Coronary artery (tissue), 2 donors: ENCODE measurements at regions not wholly inside any gene's neighbourhood (a gene's known extent, or its start where the extent isn't known, plus 50 kb on each side); places are given as distances from the start of the nearest gene placed in this dataset.

Source experiments
- DNase-seq: peaks from one replicate; pipeline ENCODE4 v3.0.0-alpha.2; 2017; ENCODE audit warnings: low spot score
- H3K27ac ChIP-seq, 2 donors: fragments of 200-600 bp; sonication (generic); one replicate each; pipeline ENCODE4 v1.5.1; 2016 to 2019
- H3K4me3 ChIP-seq: fragments of 200-600 bp; sonication (generic); 2 replicates; pipeline ENCODE4 v1.5.1; 2016; ENCODE audit warnings: mild to moderate bottlenecking, moderate library complexity
- TF ChIP-seq, protein P1 (sequence below): fragments of 200-600 bp; sonication (generic); IDR thresholded peaks from one replicate; pipeline ENCODE4 v1.5.1; 2019; ENCODE audit warnings: antibody characterized with exemption

DNA sequence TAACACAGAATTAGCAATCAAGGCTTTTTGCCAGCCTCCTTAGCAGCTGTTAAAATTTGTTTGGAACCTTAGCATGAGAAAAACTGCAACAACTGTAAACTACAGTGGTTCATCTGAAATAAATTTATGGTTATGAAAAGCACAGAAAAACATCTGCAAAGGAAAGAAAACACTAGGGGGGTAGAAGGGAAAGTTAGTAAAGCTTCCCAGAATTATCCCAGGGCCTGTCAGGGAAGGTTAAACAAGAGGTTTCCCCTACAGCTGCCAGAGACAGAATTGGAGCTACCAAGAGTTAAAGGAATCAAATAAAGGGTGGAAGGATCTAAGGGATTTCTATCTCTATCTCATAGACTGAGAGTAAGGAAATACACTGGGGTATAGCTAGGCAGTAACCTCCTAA lies 234.7 kb upstream of the DIAPH2 start:
- no peak overlapping the region for H3K4me3 ChIP-seq
- TF ChIP-seq, protein P1, sequence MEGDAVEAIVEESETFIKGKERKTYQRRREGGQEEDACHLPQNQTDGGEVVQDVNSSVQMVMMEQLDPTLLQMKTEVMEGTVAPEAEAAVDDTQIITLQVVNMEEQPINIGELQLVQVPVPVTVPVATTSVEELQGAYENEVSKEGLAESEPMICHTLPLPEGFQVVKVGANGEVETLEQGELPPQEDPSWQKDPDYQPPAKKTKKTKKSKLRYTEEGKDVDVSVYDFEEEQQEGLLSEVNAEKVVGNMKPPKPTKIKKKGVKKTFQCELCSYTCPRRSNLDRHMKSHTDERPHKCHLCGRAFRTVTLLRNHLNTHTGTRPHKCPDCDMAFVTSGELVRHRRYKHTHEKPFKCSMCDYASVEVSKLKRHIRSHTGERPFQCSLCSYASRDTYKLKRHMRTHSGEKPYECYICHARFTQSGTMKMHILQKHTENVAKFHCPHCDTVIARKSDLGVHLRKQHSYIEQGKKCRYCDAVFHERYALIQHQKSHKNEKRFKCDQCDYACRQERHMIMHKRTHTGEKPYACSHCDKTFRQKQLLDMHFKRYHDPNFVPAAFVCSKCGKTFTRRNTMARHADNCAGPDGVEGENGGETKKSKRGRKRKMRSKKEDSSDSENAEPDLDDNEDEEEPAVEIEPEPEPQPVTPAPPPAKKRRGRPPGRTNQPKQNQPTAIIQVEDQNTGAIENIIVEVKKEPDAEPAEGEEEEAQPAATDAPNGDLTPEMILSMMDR: no peak
- no peak overlapping the region for H3K27ac ChIP-seq
- DNase-seq: no peak

DNA sequence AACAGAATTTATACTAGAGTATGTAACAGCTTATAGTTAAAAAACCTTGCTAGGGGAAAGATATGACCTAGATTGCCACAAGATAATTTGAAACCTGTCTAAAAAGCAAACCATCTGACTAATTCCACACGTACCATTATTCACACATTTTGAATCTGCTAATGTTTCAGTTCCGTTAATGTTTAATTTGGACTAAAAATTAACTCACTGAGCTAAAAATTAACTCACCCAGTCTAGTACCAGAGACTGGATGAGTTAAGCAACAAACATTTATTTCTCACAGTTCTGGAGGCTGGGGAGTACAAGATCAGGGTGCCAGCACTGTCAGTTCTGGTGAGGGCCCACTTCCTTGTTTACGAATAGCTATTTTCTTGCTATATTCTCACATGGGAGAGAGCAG lies 231.5 kb upstream of the DIAPH2 start:
- DNase-seq: no peak
- Histone ChIP-seq H3K4me3 (no peak overlapping the region), H3K27ac (no peak overlapping the region)
- TF ChIP-seq, protein P1: no peak

DNA sequence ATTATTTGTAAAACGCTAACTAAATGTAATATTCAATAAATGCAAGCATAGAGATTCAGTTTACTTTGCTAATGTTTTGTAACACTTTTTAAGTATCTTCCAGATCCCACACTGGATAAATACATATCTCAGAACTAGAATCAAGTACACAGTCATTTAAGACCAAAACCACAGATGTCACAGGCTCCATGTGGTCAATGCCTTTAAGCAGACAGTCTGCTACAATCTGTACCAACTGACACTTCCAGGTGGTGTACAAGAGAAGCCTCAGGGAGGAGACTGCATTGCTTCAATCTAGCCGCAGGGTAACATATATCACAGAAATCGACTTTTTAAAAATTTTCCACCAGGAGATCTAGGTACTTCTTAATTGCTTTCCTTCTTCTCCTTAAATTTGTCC lies 229.6 kb upstream of the DIAPH2 start:
- H3K27ac ChIP-seq: no peak overlapping the region
- H3K4me3 ChIP-seq: no peak overlapping the region
- TF ChIP-seq, protein P1: no peak
- no peak for DNase-seq

DNA sequence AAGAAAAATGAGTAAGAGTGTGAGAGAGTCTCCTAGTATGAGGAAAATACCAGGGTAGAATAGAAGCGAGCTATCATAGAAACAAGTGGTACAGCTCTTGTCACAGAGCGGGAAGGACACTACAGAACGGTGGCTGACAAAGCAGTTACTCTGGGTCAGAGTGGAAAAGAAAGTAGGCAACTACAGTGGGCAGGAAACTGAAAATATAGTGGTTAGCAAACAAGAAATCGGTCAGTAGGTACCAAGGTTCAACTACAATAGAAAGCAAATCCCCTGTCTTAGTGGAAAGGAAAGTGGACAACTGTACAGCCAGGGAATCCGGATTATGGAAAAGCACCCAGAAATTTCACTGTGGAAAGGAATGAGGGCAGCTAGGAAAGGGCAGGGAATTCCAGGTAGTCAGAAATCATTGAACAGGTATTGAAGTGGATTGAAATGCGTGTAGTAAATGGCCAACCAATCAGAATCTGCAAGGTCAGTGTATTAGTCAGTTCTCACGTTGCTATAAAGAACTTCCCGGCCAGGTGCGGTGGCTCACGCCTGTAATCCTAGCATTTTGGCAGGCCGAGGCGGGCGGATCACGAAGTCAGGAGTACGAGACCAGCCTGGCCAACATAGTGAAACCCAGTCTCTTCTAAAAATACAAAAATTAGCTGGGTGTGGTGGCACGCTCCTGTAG lies 219.6 kb upstream of the DIAPH2 start:
- TF ChIP-seq, protein P1: no peak
- H3K4me3 ChIP-seq: no peak overlapping the region
- H3K27ac ChIP-seq: no peak overlapping the region
- no peak for DNase-seq

DNA sequence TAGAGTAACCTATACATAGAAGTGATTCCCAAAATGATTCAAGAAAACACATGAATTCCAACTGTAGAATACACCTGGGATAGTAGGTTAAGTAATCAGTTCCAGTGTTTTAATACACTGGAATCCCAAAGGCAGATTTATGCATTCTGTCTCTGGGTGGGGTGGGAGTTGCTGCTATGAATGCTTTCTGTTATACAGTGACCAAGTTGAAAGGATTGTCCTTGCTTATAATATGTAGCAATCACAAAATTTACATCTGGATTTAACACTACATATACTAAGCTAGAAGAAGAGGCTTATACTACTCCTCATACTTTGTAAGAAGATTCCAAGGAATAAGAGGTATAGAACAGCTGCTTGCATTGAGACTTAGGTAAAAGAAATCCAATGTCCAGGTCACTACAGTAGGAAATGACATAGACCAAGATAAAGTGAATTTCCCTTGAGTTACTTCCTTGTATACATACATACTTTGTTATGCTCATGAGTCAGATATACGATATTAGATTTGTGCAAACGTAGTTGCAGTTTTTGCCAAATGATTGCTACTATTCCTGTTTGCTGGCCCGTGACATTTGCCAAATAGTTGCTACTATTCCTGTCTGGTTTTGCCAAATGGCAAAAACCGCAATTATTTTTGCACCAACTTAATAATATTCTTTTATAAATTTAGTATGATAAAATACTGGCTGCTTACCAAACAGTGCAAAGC lies 210.5 kb upstream of the DIAPH2 start:
- TF ChIP-seq, protein P1: no peak

DNA sequence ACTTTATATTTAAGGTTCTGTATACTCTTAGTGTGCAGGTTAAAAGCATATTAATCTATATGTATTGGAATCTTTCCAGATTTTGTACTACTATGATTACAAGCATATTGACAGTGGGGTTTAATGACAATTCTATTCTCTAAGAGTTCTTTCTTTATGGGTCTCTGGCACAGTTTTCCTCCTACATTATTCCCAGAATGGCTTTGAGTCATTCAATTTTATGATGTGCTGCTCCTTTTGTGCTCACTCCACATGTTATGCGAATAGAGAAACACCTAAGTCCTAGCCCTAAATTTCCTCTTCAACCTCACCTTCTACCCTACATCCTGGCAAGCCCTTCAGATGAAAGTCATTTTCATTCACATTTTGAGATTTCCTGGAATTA lies 209.9 kb upstream of the DIAPH2 start:
- H3K27ac ChIP-seq: no peak overlapping the region
- no peak for DNase-seq
- TF ChIP-seq, protein P1: no peak
- no peak overlapping the region for H3K4me3 ChIP-seq

More for the DNA sequence above, 210.5 kb upstream of the DIAPH2 start:
- no peak for DNase-seq
- no peak overlapping the region for H3K27ac ChIP-seq
- H3K4me3 ChIP-seq: no peak overlapping the region

DNA sequence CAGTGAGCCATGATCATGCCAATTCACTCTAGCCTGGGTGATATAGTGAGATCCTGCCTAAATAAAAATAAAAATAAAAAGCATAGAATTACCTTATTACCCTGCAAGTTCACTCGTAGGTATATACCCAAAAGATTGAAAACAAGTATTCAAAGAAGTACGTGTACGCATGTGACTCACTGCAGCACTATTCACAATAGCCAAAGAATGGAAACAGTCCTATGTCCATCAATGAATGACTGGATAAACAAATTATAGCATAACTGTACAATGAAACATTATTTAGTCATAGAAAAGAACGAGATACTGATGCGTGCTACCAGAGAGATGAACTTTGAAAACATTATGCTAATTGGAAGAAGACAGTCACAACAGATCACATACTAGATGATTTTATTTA lies 204.6 kb upstream of the DIAPH2 start:
- TF ChIP-seq, protein P1: no peak
- H3K27ac ChIP-seq: no peak overlapping the region
- DNase-seq: no peak
- H3K4me3 ChIP-seq: no peak overlapping the region
